WTC11 (cell line): ENCODE measurements at regions not wholly inside any gene's neighbourhood (a gene's known extent, or its start where the extent isn't known, plus 50 kb on each side); places are given as distances from the start of the nearest gene placed in this dataset.

Experiments
- CREM ChIP-seq: sonication (generic); formaldehyde crosslinking; IDR thresholded peaks from 2 replicates; pipeline ENCODE4 v1.8.1; 2022; ENCODE audit warnings: mild to moderate bottlenecking, missing genetic modification reagents, moderate library complexity
- CTCF ChIP-seq: fragments of 200-600 bp; IDR thresholded peaks from 2 replicates; pipeline ENCODE4 v1.8.0; 2022; ENCODE audit warnings: antibody characterized with exemption
- E2F4 ChIP-seq: sonication (generic); formaldehyde crosslinking; IDR thresholded peaks from 2 replicates; pipeline ENCODE4 v1.8.1; 2022; ENCODE audit warnings: low read depth, mild to moderate bottlenecking, moderate library complexity, missing genetic modification reagents, borderline replicate concordance
- E2F5 ChIP-seq: sonication (generic); formaldehyde crosslinking; IDR thresholded peaks from 2 replicates; pipeline ENCODE4 v1.8.1; 2022; ENCODE audit warnings: mild to moderate bottlenecking, moderate library complexity, missing genetic modification reagents
- HMGXB4 ChIP-seq: sonication (generic); formaldehyde crosslinking; IDR thresholded peaks from 2 replicates; pipeline ENCODE4 v1.8.1; 2023; ENCODE audit warnings: mild to moderate bottlenecking, moderate library complexity, missing genetic modification reagents
- MLX ChIP-seq: sonication (generic); formaldehyde crosslinking; IDR thresholded peaks from 2 replicates; pipeline ENCODE4 v1.8.1; 2023; ENCODE audit warnings: mild to moderate bottlenecking, missing genetic modification reagents, moderate library complexity
- RELA ChIP-seq: sonication (generic); formaldehyde crosslinking; IDR thresholded peaks from 2 replicates; pipeline ENCODE4 v1.8.1; 2022; ENCODE audit warnings: missing genetic modification reagents, mild to moderate bottlenecking, borderline replicate concordance
- USF1 ChIP-seq: sonication (generic); formaldehyde crosslinking; IDR thresholded peaks from 2 replicates; pipeline ENCODE4 v1.8.0; 2022; ENCODE audit warnings: mild to moderate bottlenecking, missing genetic modification reagents
- ZBTB21 ChIP-seq: sonication (generic); formaldehyde crosslinking; IDR thresholded peaks from 2 replicates; pipeline ENCODE4 v1.8.1; 2023; ENCODE audit warnings: mild to moderate bottlenecking, missing genetic modification reagents, borderline replicate concordance
- ZNF232 ChIP-seq: sonication (generic); formaldehyde crosslinking; IDR thresholded peaks from 2 replicates; pipeline ENCODE4 v1.8.0; 2022; ENCODE audit warnings: mild to moderate bottlenecking, missing genetic modification reagents
- ZNF263 ChIP-seq: sonication (generic); formaldehyde crosslinking; IDR thresholded peaks from 2 replicates; pipeline ENCODE4 v1.8.1; 2022; ENCODE audit warnings: low read depth, mild to moderate bottlenecking, moderate library complexity, missing genetic modification reagents

- TF ChIP-seq ZNF232 (CRISPR knock-in tag) (no peak), CTCF (no peak), USF1 (no peak), MLX (CRISPR knock-in tag) (no peak), E2F5 (no peak), ZBTB21 (CRISPR knock-in tag) (no peak), HMGXB4 (CRISPR knock-in tag) (no peak), ZNF263 (CRISPR knock-in tag) (no peak), CREM (CRISPR knock-in tag) (no peak), E2F4 (no peak), RELA (CRISPR knock-in tag) (no peak)
These were observed 187.5 kb downstream of the IGLL1 start for GRCh38 chr22:23392420-23393121.
